ENCODE measurements at regions not wholly inside any gene's neighbourhood (a gene's known extent, or its start where the extent isn't known, plus 50 kb on each side); places are given as distances from the start of the nearest gene placed in this dataset.

DNA sequence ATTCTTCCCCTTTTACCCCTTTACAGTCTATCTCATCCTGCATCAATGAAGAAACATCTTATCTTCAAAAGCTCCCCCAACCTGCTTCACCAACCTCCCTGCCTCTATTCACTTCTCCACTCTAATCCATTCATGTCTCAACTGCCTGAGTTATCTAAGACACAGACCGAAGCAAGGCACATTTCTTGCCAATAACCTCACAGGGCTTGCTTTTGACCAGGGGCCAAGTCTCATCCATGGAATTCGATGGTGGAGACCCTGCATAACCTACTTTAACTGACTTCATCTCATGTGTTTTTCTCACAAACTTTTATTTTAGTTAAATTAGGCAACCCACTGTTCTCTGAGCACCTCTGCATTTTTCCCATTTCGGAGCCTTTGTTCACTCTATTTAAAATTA, 69.7 kb downstream of the MYCN start:
- TF ChIP-seq POLR2A (IDR thresholded peaks at IDR 0.05): no peak
- TF ChIP-seq, protein P1, sequence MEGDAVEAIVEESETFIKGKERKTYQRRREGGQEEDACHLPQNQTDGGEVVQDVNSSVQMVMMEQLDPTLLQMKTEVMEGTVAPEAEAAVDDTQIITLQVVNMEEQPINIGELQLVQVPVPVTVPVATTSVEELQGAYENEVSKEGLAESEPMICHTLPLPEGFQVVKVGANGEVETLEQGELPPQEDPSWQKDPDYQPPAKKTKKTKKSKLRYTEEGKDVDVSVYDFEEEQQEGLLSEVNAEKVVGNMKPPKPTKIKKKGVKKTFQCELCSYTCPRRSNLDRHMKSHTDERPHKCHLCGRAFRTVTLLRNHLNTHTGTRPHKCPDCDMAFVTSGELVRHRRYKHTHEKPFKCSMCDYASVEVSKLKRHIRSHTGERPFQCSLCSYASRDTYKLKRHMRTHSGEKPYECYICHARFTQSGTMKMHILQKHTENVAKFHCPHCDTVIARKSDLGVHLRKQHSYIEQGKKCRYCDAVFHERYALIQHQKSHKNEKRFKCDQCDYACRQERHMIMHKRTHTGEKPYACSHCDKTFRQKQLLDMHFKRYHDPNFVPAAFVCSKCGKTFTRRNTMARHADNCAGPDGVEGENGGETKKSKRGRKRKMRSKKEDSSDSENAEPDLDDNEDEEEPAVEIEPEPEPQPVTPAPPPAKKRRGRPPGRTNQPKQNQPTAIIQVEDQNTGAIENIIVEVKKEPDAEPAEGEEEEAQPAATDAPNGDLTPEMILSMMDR (IDR thresholded peaks at IDR 0.05): no peak

Measured in sigmoid colon (tissue), 3 donors.